ENCODE measurements at regions not wholly inside any gene's neighbourhood (a gene's known extent, or its start where the extent isn't known, plus 50 kb on each side); places are given as distances from the start of the nearest gene placed in this dataset.

DNA sequence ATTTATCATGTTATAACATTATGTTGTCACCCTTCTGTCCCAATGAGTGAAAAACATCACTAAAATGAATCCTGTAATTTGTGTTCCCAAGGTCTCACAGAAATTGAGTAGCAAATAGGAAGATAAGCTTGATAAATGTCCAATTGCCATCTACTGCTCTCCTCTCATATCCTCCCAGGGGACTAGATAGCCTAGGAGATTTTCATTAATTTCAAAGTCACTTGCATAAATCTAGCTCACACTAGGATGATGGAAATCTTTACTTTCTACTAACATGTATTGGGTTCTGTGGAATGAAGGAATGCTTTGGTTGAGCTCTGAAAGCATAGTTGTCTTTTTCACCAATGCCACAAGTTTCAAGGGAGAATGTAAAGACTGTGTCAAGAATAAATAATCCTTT, 605.5 kb upstream of the CDH7 start:
- TF ChIP-seq POLR2AphosphoS5 (IDR thresholded peaks at IDR 0.05) (no peak), POLR2A (IDR thresholded peaks at IDR 0.05) (no peak)
- TF ChIP-seq, protein P1, sequence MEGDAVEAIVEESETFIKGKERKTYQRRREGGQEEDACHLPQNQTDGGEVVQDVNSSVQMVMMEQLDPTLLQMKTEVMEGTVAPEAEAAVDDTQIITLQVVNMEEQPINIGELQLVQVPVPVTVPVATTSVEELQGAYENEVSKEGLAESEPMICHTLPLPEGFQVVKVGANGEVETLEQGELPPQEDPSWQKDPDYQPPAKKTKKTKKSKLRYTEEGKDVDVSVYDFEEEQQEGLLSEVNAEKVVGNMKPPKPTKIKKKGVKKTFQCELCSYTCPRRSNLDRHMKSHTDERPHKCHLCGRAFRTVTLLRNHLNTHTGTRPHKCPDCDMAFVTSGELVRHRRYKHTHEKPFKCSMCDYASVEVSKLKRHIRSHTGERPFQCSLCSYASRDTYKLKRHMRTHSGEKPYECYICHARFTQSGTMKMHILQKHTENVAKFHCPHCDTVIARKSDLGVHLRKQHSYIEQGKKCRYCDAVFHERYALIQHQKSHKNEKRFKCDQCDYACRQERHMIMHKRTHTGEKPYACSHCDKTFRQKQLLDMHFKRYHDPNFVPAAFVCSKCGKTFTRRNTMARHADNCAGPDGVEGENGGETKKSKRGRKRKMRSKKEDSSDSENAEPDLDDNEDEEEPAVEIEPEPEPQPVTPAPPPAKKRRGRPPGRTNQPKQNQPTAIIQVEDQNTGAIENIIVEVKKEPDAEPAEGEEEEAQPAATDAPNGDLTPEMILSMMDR (IDR thresholded peaks at IDR 0.05): no peak
